Muscle layer of colon (tissue), 2 donors: ENCODE measurements at regions not wholly inside any gene's neighbourhood (a gene's known extent, or its start where the extent isn't known, plus 50 kb on each side); places are given as distances from the start of the nearest gene placed in this dataset.
"Not testable (repeated sequence)": the region's sequence is repeated elsewhere in the genome, so short reads cannot be mapped to it uniquely, and the experiment has no call there.

Experiments used
- H3K27ac ChIP-seq: one replicate; pipeline ENCODE4 v1.7.0; 2013; ENCODE audit warnings: low read depth, mild to moderate bottlenecking, low read length, moderate library complexity
- H3K27me3 ChIP-seq, 2 donors: one replicate each; pipeline ENCODE4 v1.7.0; 2013; ENCODE audit warnings: low read length in 2 of 2, mild to moderate bottlenecking in 2 of 2; ENCODE audit not compliant: insufficient read depth in 2 of 2, control insufficient read depth in 1 of 2
- H3K36me3 ChIP-seq: one replicate; pipeline ENCODE4 v1.7.0; 2013; ENCODE audit warnings: mild to moderate bottlenecking, low read length; ENCODE audit not compliant: insufficient read depth
- H3K4me1 ChIP-seq: one replicate; pipeline ENCODE4 v1.7.0; 2013; ENCODE audit warnings: mild to moderate bottlenecking, low read length; ENCODE audit not compliant: insufficient read depth
- H3K4me3 ChIP-seq, 2 donors: one replicate each; pipeline ENCODE4 v1.7.0; 2013; ENCODE audit warnings: low read length in 2 of 2, low read depth in 1 of 2, mild to moderate bottlenecking in 1 of 2, moderate library complexity in 1 of 2
- H3K9ac ChIP-seq: one replicate; pipeline ENCODE4 v1.7.0; 2013; ENCODE audit warnings: low read length
- H3K9me3 ChIP-seq: one replicate; pipeline ENCODE4 v1.7.0; 2013; ENCODE audit warnings: mild to moderate bottlenecking, low read length
- donor health status: abdominal sarcoma.
- donor health status: Adenocarcinoma of cecum.

DNA sequence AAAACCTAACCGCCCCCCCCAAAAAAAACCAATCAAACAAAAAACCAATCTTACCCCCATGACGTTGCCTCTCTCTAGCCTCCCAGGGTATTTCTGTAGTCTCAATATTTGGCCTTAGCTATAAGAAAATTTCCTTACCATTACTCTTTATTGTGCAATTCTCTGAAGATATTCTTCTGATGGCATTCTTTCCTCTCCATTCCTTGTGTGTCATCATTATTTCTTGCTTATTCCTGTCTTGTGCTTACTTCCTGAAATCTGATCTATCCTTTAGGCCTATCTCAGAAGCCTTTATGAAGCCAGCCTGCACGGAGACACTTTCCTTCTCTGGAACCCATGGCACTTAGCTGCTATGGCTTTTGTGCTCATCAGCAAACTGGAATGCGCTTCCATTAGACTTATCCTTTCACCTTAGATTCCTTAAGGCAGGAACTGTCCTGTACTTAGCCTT, 65.9 kb upstream of the DDR1 start:
- peaks cover 8% of the 10 kb centered on the region for H3K4me1 ChIP-seq
- H3K27ac ChIP-seq, result no peak overlapping the region
- no peaks in the 10 kb centered on the region for H3K27me3 ChIP-seq
- no peaks in the 10 kb centered on the region for H3K36me3 ChIP-seq
- no peak overlapping the region for H3K4me3 ChIP-seq
- no peak overlapping the region for H3K9ac ChIP-seq
- no peaks in the 10 kb centered on the region for H3K9me3 ChIP-seq

DNA sequence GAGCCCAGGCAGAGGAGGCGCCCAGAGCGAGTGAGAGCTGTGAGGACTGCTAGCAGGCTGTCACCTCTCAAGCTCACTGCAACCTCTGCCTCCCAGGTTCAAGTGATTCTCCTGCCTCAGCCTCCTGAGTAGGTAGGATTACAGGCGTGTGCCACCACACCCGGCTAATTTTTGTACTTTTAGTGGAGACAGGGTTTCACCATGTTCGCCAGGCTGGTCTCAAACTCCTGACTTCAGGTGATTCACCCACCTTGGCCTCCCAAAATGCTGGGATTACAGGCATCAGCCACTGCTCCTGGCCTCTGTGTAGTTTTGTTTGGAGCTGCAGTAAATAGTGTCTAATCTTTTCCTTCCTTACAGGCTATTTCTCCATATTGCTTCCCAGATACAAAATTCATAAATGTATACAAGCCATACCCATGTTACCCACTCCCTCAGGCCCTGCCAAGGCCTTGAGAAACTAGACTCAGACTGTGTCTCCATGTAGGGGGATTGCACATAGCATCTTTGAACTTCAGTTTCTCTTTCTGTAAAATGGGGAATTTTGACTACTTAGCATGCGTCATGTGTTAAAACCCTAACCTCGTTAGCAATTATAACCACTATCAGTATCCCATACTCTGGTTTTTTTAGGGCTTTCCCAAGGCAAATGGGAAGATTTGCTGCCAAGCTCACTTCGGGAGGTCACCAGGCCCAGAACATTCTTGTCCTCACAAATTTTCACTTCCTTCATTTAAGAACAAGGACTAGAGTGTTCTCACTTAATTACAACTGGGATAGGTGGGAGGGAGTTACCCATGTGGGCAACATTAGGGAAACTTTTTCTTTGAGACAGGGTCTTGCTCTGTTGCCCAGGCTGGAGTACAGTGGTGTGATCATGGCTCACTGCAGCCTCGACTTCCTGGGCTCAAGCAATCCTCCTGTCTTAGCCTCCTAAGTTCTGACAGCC, 67.3 kb upstream of the DDR1 start:
- Histone ChIP-seq H3K4me1 (no peaks in the 10 kb centered on the region), H3K9me3 (no peaks in the 10 kb centered on the region), H3K9ac (no peak overlapping the region), H3K36me3 (no peaks in the 10 kb centered on the region), H3K4me3 (no peak overlapping the region), H3K27ac (no peak overlapping the region), H3K27me3 (no peaks in the 10 kb centered on the region)

DNA sequence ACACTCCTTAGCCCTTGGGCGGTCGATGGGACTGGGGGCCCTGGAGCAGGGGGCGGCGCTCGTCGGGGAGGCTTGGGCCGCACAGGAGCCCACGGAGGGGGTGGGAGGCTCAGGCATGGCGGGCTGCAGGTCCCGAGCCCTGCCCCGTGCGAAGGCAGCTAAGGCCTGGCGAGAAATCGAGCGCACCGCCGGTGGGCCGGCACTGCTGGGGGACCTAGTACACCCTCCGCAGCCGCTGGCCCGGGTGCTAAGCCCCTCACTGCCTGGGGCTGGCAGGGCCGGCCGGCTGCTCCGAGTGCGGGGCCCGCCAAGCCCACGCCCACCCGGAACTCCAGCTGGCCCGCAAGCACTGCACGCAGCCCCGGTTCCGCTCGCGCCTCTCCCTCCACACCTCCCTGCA, 68.0 kb upstream of the DDR1 start:
- H3K27ac ChIP-seq, H3K4me3 ChIP-seq, H3K27me3 ChIP-seq, H3K36me3 ChIP-seq, H3K9me3 ChIP-seq, H3K9ac ChIP-seq, H3K4me1 ChIP-seq: not testable (repeated sequence)

DNA sequence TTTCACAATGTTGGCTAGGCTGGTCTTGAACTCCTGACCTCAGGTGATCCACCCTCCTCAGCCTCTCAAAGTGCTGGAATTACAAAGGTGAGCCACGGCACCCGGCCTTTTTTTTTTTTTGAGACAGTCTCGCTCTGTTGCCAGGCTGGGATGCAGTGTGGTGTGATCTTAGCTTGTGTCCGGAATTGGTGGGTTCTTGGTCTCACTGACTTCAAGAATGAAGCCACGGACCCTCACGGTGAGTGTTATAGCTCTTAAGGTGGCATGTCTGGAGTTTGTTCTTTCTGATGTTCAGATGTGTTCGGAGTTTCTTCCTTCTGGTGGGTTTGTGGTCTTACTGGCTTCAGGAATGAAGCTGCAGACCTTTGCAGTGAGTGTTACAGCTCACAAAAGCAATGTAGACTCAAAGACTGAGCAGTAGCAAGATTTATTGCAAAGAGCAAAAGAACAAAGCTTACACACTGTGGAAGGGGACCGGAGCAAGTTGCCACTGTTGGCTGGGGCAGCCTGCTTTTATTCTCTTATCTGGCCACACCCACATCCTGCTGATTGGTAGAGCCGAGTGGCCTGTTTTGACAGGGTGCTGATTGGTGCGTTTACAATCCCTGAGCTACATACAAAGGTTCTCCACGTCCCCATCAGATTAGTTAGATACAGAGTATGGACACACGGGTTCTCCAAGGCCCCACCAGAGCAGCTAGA, 69.1 kb upstream of the DDR1 start:
- H3K36me3 ChIP-seq, H3K4me3 ChIP-seq, H3K9ac ChIP-seq, H3K9me3 ChIP-seq, H3K4me1 ChIP-seq, H3K27me3 ChIP-seq, H3K27ac ChIP-seq: not testable (repeated sequence)

DNA sequence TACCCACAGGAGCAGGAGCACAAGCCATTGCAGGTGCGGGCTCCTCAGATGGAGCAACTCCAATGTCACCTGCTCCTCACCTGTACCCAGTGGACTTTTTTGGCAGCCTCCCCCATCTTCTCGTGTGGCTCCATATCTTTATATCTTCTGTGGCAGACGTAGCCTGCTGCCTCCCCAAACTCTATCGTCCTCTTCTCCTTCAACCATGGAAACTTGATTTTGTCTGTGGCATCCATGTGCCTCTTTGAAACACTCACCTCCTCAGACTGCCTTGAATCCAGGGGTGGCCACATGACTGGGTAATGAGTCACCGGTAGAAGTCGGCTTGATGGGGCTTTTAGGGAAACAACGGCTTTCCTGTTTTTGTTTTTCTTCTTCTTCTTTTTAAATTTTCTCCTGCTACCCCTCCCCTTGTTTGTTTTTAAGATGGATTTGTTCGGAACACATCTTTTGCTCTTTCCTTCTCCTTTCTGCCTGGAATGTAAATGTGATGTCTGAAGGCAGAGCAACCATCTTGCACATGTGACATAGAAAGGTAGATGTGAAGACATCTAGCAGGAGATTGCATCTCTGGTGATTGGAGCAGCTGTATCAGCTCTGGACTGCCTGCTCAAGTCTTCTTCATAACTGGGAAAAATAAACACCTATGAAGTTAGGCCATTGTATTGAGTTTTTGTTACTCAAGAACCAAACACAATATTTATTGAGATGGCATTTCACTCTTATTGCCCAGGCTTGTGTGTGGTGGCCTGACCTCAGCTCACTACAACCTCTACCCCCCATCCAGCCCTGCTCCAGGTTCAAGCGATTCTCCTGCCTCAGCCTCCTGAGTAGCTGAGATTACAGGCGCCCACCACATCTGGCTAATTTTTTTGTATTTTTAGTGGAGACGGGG, 69.9 kb upstream of the DDR1 start:
- no peaks in the 10 kb centered on the region for H3K36me3 ChIP-seq
- H3K27ac ChIP-seq, result no peak overlapping the region
- H3K4me3 ChIP-seq, result no peak overlapping the region
- H3K27me3 ChIP-seq, result no peaks in the 10 kb centered on the region
- H3K9me3 ChIP-seq, result no peaks in the 10 kb centered on the region
- H3K9ac ChIP-seq, result no peak overlapping the region
- no peaks in the 10 kb centered on the region for H3K4me1 ChIP-seq

DNA sequence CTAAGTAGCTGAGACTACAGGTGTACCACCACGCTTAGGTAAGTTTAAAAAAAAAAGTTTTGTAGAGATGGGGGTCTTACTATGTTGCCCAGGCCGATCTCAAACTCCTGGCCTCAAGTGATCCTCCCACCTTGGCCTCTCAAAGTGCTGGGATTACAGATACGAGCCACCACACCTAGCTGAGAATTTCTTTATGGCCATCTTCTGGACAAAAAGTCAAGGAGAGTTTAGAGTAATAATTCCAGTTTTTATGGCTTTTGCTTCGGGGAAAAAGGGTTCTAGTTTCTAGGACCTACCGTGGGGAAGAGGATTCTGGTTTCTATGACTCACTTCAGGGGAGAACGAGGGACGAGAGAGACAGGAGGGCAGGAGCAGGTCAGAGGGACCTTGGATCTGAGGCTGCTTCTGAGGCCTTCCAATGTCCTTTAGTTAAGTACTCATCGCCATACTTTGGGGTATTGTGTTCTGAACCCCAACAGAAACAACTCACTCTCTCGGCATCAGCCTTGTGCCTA, 69.3 kb upstream of the IER3 start:
- H3K27ac ChIP-seq, result no peak overlapping the region
- H3K9ac ChIP-seq, result no peak overlapping the region

DNA sequence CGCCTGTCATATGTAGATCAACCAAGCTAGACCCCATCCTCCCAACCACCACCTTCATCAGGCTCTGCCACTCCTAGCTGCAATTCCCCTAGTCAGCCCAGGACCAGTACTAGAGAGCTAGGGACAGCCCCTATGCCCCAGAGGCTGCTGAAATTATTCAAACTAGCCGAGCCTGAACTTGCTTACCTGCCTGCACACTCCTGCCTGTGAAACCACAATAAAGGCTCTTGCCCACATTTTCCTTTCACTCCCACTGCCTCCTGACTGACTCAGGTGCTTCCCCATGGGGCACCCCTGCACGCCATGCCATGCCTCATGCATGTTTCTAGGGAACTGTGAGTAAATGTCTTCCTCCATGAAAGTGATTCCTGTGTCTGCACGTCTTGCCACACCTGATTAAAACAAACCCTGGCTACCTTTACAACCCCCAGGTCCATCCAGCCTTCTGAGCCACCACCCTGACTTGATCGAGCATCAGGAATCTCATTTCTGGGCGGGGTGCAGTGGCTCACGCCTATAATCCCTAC, 66.5 kb upstream of the IER3 start:
- Histone ChIP-seq H3K4me3 (no peak overlapping the region), H3K9ac (no peak overlapping the region), H3K36me3 (no peaks in the 10 kb centered on the region), H3K4me1 (no peaks in the 10 kb centered on the region), H3K27ac (no peak overlapping the region), H3K27me3 (no peaks in the 10 kb centered on the region), H3K9me3 (no peaks in the 10 kb centered on the region)

More for the DNA sequence above, 69.3 kb upstream of the IER3 start:
- no peaks in the 10 kb centered on the region for H3K27me3 ChIP-seq
- no peak overlapping the region for H3K4me3 ChIP-seq
- H3K9me3 ChIP-seq, result no peaks in the 10 kb centered on the region
- H3K4me1 ChIP-seq, result no peaks in the 10 kb centered on the region
- no peaks in the 10 kb centered on the region for H3K36me3 ChIP-seq

DNA sequence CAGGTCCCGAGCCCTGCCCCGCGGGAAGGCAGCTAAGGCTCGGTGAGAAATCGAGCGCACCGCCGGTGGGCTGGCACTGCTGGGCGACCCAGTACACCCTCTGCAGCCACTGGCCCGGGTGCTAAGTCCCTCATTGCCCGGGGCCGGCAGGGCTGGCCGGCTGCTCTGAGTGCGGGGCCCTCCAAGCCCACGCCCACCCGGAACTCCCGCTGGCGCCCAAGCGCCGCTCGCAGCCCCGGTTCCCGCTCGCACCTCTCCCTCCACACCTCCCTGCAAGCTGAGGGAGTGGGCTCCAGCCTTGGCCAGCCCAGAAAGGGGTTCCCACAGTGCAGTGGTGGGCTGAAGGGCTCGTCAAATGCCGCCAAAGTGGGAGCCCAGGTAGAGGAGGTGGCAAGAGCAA, 63.2 kb upstream of the IER3 start:
- H3K36me3 ChIP-seq, H3K27ac ChIP-seq, H3K4me3 ChIP-seq, H3K27me3 ChIP-seq, H3K9me3 ChIP-seq, H3K4me1 ChIP-seq, H3K9ac ChIP-seq: not testable (repeated sequence)

DNA sequence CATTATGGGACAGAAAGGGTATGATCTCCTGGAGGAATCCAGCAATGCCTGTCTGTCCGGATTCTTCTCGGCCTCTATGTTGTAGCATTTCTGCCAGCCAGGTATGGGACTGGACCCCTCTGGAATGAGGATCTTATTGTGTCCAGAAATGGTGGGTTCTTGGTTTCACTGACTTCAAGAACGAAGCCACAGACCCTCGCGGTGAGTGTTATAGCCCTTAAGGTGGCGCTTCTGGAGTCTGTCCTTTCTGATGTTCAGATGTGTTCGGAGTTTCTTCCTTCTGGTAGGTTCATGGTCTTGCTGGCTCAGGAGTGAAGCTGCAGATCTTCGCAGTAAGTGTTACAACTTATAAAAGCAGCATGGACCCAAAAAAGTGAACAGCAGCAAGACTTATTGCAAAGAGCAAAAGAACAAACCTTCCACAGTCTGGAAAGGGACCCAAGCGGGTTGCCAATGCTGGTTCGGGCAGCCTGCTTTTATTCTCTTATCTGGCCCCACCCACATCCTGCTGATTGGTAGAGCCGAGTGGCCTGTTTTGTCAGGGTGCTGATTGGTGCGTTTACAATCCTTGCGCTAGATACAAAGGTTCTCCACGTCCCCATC, 62.3 kb upstream of the IER3 start:
- H3K4me1 ChIP-seq, result no peaks in the 10 kb centered on the region
- H3K4me3 ChIP-seq, result no peak overlapping the region
- H3K36me3 ChIP-seq, result no peaks in the 10 kb centered on the region
- no peaks in the 10 kb centered on the region for H3K9me3 ChIP-seq
- no peak overlapping the region for H3K27ac ChIP-seq
- H3K27me3 ChIP-seq, result no peaks in the 10 kb centered on the region
- no peak overlapping the region for H3K9ac ChIP-seq

DNA sequence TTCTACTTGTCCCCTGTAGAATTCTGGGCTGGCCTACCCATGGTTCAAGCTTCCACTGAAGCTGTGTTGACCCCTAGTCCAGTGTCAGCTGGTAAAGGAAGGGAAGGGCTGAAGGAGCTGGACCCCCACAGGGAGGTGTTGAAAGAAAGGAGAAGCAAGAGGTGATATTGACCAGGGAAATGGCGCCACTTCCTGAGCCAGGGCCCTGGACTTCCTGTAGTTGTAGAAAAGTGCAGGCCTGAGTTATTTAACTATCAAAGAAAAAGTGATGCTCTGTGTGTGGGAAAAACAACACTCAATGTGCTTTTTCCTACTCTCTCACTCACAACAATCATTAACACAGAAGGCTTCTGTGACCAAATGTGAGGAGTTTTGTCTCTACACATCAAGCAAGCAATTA, 60.0 kb upstream of the IER3 start:
- no peak overlapping the region for H3K27ac ChIP-seq
- H3K9ac ChIP-seq, result no peak overlapping the region
- H3K4me3 ChIP-seq, result no peak overlapping the region
- no peaks in the 10 kb centered on the region for H3K36me3 ChIP-seq
- H3K27me3 ChIP-seq, result no peaks in the 10 kb centered on the region
- no peaks in the 10 kb centered on the region for H3K4me1 ChIP-seq
- no peaks in the 10 kb centered on the region for H3K9me3 ChIP-seq
